ENCODE measurements at regions not wholly inside any gene's neighbourhood (a gene's known extent, or its start where the extent isn't known, plus 50 kb on each side); places are given as distances from the start of the nearest gene placed in this dataset.

- TF ChIP-seq CTCF (conservative IDR thresholded peaks at IDR 0.05; ENCODE audit: low read depth) = no peak
- ChIA-PET POLR2A (ENCODE audit: low non-redundant PET) (no interaction called here), CTCF (no interaction called here)
- no peak for DNase-seq (ENCODE audit: low spot score)
- no peak overlapping the region for H3K27ac ChIP-seq
Measured at GRCh38 chr10:120656107-120656506, 195.1 kb upstream of the WDR11 start.

DNA sequence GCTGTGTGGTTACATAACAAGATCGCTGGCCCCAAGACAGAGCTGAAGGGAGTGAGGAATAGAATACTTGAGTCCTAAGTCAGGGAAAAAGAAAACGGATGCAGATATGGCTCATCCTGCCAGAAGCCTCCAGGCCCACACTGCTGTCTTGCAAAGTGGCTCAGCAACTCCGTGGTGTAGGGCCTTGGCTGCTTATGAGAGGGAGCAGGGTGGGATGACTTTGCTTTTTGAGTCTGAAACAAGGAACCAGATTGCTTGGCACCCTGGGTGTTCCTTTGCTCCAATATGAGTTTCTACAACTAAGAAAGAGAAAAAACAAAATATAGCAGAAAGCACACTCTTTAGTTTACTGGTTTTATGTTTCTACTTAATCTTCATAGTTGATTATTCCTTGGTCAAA, 193.8 kb upstream of the WDR11 start:
- DNase-seq (ENCODE audit: low spot score) = no peak
- no peak for TF ChIP-seq CTCF (conservative IDR thresholded peaks at IDR 0.05; ENCODE audit: low read depth)
- no peak overlapping the region for H3K27ac ChIP-seq
- CTCF ChIA-PET = interaction anchor here (0.6 kb wide), 1 partner anchor 63 kb away, joined by 3 read pairs; no protein-coding TSS in a partner anchor
- POLR2A ChIA-PET (ENCODE audit: low non-redundant PET) = no interaction called here

GRCh38 chr10:120658943-120659885, 191.9 kb upstream of the WDR11 start:
- TF ChIP-seq CTCF (conservative IDR thresholded peaks at IDR 0.05; ENCODE audit: low read depth) = no peak
- ChIA-PET POLR2A (ENCODE audit: low non-redundant PET) (no interaction called here), CTCF (no interaction called here)
- H3K27ac ChIP-seq = no peak overlapping the region
- no peak for DNase-seq (ENCODE audit: low spot score)

DNA sequence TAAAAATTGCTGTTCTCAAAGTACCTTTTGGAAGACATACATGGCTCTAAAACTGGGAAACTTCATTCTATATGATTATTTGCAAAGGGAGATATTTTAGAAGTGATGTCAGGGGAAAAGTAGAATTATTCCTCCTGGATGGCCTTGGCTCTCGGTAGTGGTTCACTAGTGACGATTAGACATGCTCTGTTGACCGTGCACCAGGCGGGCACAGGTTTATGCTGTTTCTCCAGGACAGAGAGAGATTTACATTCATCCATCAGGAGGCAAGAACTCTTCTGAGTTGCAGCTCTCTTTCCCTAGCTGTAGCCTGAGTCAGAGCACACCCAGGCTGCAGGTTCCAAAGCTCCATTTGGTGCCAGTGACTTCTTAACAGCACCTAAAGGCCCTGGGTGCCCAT, 184.9 kb upstream of the WDR11 start:
- POLR2A ChIA-PET (ENCODE audit: low non-redundant PET) = no interaction called here
- H3K27ac ChIP-seq = no peak overlapping the region
- CTCF ChIA-PET = no interaction called here
- TF ChIP-seq CTCF (conservative IDR thresholded peaks at IDR 0.05; ENCODE audit: low read depth) = no peak
- no peak for DNase-seq (ENCODE audit: low spot score)

GRCh38 chr10:120667276-120667675, 183.9 kb upstream of the WDR11 start:
- H3K27ac ChIP-seq = no peak overlapping the region
- DNase-seq (ENCODE audit: low spot score) = no peak
- no peak for TF ChIP-seq CTCF (conservative IDR thresholded peaks at IDR 0.05; ENCODE audit: low read depth)
- POLR2A ChIA-PET (ENCODE audit: low non-redundant PET) = no interaction called here
- CTCF ChIA-PET = no interaction called here

DNA sequence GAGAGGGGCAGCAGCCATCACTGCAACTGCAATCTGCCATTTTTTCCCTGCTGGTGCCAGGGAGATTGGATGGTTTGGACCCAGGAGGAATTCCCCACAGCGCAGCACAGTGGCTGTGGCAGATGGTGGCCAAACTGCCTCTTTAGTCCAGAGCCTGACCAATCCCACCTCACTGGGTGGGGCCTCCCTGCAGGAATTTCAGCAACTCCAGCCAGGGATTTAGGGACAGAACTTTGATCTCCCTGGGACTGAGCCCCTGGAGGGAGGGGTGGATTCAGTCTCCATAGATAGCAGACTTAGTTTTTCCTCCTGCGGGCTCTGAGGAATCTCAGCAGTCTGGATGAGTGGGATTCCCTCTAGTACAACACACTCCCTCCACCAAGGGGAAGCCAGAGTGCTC, 179.7 kb upstream of the WDR11 start:
- POLR2A ChIA-PET (ENCODE audit: low non-redundant PET) = no interaction called here
- no peak for TF ChIP-seq CTCF (conservative IDR thresholded peaks at IDR 0.05; ENCODE audit: low read depth)
- DNase-seq (ENCODE audit: low spot score) = no peak
- H3K27ac ChIP-seq = no peak overlapping the region
- CTCF ChIA-PET = no interaction called here
